CD4-positive, alpha-beta T cell treated with Interleukin-10 for 1 hour (primary cell): ENCODE measurements at regions not wholly inside any gene's neighbourhood (a gene's known extent, or its start where the extent isn't known, plus 50 kb on each side); places are given as distances from the start of the nearest gene placed in this dataset.

Experiments
- DNase-seq: peaks from one replicate; pipeline ENCODE4 v3.0.0-alpha.2; 2020

GRCh38 chr16:79328402-79329165 lies 272.0 kb downstream of the MAF start:
- DNase-seq, result no peak

- DNase-seq, result no peak
Observed at GRCh38 chr16:79327836-79328235, 272.7 kb downstream of the MAF start.

DNA sequence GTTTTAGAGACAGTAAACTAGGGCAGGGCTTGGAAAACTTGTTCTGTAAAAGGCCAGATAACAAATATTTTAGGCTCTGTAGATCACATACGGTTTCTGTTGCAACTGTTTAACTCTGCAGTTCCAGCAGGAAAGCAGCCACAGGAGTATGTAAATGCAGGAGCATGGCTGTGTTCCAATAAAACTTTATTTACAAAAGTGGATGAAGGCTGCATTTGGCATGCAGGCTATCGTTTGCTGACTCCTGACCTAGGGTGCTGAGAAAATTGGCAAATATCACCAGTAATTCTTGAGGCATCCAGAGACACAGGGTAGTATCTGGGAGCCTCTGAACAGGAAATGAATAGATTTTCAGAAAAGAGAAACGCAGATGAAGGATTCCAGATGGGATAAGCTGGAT lies 274.0 kb downstream of the MAF start:
- DNase-seq, result no peak

DNA sequence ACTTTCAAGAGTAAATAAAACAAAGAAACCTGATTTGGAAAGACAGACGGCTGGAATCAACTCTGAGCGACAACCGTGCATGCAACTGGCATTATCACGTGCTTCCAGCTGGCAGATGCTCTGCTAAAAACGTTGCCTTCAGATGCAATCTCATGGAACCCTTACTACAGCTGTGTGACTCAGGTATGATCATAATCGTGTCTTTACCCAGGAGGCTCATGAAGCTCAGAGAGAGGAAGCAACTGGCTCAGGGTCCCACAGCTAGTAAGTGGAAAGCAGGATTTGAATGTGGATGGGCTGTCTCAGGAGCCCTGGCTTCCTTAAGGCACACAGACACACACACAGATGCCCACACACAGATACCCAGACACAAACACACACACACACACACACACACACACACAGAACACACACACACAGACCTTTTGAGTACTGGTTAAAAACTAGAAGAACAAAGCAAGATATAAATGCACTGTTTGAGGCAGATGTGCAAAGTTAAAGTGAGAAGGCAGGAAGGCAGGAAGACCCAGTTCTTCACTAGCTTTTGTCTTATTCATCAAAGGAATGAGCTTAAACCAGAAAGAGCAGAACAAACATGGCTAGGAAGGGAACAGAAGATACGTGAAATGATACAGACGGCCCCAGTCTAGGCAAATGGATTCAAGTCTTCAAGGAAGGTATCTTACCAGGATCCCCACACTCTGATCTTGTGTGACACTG lies 275.2 kb downstream of the MAF start:
- no peak for DNase-seq

- no peak for DNase-seq
Observed at GRCh38 chr16:79320956-79321355, 279.6 kb downstream of the MAF start.

GRCh38 chr16:79318143-79318899 lies 282.2 kb downstream of the MAF start:
- no peak for DNase-seq

DNA sequence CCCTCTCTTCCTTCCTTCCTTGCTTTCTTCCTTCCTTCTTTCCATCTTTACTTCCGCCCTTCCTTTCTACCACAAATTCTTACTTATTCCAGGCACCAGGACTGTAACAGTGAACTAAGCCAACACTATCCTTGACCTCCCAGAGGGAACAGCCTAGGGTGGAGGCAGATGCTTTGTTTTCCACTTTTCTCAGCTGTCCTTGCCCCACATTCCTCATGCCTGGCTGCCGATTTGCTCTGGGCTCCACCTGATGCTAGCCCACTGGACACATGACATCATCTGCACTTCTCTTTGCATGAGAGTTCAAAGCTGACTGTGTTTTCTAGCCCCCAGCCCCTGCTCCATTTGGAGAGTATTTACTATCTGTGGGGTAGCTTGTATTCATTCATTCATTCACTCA lies 283.0 kb downstream of the MAF start:
- DNase-seq, result no peak

DNA sequence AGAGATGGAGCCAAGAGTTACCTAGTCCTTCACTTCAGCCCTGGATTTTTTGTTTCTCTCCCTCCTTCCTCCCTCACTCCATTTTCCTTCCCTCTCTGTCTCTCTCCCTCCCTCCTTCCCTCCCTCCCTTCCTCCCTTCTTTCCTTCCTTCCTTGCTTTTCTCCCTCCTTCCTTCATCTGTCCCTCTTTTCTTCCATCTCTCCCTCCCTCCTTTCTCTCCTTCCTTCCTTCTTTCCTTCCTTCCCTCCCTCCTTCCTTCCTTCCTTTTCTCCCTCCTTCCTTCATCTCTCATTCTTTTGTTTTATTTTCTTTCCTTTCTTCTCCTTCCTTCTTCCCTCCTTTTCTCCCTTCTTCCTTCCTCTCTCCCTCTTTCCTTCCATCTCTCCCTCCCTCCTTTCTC lies 283.5 kb downstream of the MAF start:
- DNase-seq, result no peak

DNA sequence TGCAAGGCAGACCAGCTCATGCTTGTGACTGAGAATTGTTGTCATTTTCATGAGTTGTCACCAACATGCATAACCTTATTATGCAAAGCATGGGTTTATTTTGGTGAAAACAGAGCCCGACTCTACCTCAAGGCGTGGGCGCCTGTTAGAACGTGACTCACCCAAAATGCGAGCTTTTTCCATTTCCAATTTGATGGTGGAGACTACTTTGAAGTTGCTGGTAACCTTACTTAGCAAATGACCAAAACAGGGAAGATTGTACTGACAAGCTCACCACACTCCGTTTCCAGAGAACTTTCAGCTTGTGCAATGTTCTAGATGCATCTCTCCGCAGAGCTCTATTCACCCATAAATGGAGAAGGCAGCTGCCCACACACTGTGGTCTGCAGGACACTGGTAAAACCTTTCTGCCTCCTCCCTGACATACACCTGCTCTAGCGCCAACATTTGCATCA lies 284.5 kb downstream of the MAF start:
- no peak for DNase-seq

- no peak for DNase-seq
Observed at GRCh38 chr16:79312502-79312901, 288.0 kb downstream of the MAF start.

DNA sequence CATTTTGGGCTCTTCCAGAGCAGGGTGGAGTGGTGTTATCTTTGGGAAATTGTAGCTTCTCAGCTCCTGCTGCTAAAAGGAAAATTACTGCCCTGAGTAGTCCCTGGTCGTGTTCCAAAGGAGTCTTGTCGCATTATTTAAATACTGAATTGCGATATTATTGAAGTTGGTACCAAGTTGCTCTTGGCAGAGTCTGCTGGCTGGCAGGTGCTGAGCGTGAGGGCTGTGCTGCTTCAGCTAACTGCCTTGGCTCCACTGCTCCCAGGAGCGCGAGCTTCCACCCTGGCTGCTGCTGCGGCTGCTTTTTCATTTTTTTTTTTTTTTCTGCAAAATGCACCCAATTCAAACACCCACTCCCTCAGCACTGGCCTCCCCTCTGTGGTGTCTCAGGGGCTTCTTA lies 289.8 kb downstream of the MAF start:
- no peak for DNase-seq

DNA sequence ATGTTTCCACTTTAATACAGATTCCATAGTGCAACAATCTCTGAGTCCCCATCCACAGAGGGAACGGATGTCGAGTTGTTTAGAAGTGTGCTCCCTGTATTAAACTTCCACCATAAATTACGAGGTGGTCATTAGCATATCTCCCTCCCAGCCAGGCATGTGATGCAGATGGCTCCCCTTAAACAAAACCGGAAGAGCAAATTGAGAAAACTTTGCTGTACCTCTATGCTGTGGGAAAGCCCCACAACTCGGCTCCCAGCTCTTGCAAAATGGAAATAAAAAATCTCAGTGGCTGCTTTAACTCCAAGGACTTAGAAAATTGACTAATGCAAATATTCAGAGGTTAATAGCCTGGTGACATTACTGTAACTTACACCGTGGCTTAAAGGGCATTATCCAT lies 290.9 kb downstream of the MAF start:
- no peak for DNase-seq

- DNase-seq, result no peak
Observed at GRCh38 chr16:79307214-79307613, 293.3 kb downstream of the MAF start.

GRCh38 chr16:79305074-79305473 lies 295.5 kb downstream of the MAF start:
- DNase-seq, result no peak

GRCh38 chr16:79303959-79304387 lies 296.6 kb downstream of the MAF start:
- DNase-seq, result no peak

DNA sequence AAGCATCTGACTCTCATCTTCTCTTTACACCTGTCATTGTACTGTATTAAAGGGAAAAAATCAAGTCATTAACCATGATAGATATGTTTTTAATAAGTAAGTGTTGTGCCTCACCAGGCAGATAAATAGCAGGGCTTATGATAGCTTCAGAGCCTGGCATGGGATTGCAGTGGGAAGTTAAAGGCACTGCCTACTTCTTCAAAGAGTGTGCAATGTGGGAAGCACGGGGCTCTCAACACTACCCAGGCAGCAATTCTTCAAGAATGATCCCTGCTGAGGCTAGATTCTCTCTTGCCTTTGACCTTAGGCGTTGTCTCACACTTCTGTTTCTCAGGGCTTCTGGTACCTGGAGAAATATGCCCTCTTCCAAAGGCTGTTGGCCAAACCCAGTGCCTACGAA lies 297.3 kb downstream of the MAF start:
- DNase-seq, result no peak

DNA sequence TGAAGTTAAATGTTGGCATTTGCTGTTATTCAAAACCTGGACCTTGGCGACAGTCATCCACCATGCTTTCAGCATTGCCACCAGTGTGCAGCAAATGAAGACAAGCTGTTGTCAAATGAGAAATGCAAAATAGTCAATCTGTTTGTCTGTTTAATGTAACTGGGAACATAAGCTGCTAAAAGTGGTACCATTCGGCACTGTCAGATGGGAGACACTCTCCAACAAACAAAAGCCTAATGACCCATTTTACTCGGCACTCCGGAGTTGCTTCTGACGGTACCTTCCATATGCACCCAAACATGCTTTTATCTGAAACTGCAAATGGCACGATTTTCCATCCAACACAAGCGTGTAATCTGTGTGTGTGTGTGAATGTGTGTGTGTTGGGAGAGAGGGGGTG lies 297.8 kb downstream of the MAF start:
- no peak for DNase-seq

DNA sequence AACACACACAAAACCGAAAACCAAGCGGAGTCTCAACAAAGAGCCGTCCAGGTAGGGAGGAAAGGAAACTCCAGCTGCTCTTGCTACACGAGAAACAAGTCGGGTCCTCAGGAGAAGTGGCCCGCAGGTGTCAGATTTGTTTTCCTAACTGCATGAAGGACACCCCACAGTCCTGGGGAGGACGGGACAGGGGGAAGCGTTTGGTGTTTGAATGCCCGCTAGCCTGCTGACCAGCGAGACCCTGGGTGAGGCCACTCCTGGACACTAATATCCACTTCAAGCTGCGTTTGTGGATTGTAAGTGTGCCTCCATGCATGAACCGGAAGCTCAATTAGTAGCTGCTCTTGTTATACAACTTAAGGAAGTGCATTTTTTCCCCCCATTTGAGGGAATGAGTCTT lies 299.5 kb downstream of the MAF start:
- no peak for DNase-seq

DNA sequence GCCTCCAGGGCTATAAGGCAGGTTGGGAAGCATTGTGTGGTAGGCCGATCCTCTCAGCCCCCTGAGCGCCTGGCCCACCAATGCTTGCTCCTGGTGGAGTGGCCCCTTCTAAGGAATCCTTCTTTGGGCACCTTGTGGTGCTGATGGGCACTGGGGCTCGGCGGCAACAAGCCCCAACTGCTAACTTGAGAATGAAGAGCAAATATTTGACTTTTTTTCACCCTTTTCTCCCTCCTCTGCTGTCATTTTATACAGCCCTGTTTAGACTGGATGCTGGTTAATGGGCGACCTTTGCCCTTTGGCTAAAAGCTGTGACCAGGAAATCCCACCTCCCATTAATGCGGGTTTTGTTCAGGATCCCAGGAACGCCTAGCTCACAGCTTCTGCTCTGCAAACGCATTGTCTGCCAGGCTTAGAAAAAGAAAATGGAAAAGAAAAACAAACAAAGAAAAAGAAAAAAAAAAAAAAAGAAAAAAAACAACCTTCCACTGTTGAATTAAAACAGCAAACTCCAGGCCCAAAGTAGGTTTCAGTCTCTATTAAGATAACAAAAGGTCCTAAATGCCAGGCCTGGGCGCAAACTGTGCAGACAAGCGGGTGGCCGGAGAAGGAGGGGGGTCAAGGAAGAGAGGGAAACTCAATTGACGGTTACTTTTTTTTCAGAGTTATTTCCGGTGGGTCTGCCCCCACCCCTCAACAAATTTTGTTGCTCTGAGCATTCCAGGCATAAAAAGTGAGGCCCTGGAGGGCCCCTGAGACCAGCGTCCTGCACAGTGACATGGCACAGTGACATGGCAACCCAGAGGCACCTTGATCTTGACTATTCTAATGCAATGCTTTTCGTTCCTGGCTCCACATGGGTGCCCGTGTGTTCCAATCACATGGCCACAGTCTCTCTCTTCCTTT lies 301.4 kb downstream of the MAF start:
- no peak for DNase-seq

GRCh38 chr16:79298476-79298875 lies 302.1 kb downstream of the MAF start:
- DNase-seq, result no peak

DNA sequence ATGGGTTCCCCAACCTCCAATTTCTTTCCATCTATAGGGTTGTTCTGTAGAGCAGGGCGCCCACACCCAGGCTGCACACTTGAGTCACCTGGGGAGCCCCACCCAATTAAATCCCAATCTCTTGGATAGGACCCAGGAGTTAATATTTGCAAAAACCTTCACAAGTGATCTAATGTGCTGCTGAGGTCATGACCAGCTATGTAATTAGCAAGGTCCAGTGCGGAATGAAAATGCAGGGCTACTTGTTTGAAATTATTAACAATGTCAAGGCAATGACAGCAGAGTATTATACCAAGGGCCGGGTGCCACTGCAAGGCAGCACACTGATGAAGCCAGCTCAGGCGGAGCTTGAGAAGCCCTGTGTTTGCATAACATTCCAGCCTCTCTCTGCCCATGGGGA lies 302.7 kb downstream of the MAF start:
- no peak for DNase-seq

DNA sequence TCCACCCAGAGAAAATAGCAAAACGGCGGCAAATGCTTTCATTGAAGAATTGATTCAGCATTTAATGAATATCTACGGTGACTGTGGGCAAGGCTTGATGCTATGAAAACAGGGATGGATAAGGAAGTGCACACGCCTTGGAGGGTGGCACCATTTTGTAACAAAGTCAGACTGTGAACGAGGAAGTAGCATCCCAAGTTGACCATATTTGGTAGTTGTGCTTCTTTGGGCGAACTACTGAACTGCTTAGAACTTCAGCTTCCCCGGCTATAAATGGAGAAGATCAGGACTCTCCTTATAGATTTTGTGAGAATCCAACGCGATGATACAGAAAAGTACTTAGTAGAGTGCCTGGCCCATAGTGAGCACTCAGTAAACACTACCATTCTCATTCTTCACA lies 303.2 kb downstream of the MAF start:
- DNase-seq, result no peak

DNA sequence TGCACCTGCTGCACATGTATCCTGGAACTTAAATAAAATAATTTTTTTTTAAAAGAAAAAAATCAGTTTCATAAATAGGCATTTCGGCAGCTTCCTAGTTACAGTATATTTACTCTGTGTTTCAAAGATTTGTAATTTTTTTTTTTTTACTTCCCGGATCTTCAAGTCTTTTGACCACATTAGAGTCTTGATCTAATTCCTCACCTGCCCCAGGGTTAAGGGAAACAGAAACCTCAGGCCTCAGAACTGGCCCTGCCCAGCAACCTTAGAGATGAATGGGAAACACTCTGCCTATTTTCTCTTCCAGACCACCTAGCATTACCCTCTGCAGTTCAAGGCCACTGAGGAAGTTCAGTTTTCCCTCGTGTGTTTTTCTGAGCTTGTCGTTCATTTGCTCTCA lies 304.0 kb downstream of the MAF start:
- DNase-seq, result peak; percentile 57
